Hepatocyte (in vitro differentiated cells): ENCODE measurements at regions not wholly inside any gene's neighbourhood (a gene's known extent, or its start where the extent isn't known, plus 50 kb on each side); places are given as distances from the start of the nearest gene placed in this dataset.

ENCODE experiments used
- DNase-seq: peaks from one replicate; pipeline ENCODE4 v3.0.0-alpha.2; 2016; ENCODE audit warnings: low spot score
- H2AFZ ChIP-seq: fragments of 200-600 bp; sonication (generic); 2 replicates; pipeline ENCODE4 v1.6.0; 2016; ENCODE audit warnings: antibody characterized with exemption, mild to moderate bottlenecking
- H3K27ac ChIP-seq: fragments of 200-600 bp; sonication (generic); 2 replicates; pipeline ENCODE4 v1.5.1; 2016; ENCODE audit warnings: mild to moderate bottlenecking
- H3K27me3 ChIP-seq: fragments of 200-600 bp; sonication (generic); 2 replicates; pipeline ENCODE4 v1.6.1; 2016
- H3K36me3 ChIP-seq: fragments of 200-600 bp; sonication (generic); replicated peaks from 2 replicates; pipeline ENCODE4 v1.5.1; 2016; ENCODE audit warnings: low read depth; ENCODE audit not compliant: insufficient read depth
- H3K4me1 ChIP-seq: fragments of 200-600 bp; sonication (generic); 2 replicates; pipeline ENCODE4 v1.5.1; 2016; ENCODE audit warnings: mild to moderate bottlenecking, moderate library complexity; ENCODE audit not compliant: insufficient read depth
- H3K4me2 ChIP-seq: fragments of 200-600 bp; sonication (generic); 2 replicates; pipeline ENCODE4 v1.6.0; 2016
- H3K4me3 ChIP-seq: fragments of 200-600 bp; sonication (generic); 2 replicates; pipeline ENCODE4 v1.5.1; 2016; ENCODE audit warnings: mild to moderate bottlenecking
- H3K79me2 ChIP-seq: fragments of 200-600 bp; sonication (generic); 2 replicates; pipeline ENCODE4 v1.6.0; 2017; ENCODE audit warnings: mild to moderate bottlenecking
- H3K9me2 ChIP-seq: fragments of 200-600 bp; sonication (generic); replicated peaks from 2 replicates; pipeline ENCODE4 v1.6.0; 2017; ENCODE audit warnings: mild to moderate bottlenecking; ENCODE audit not compliant: insufficient read depth
- H3K9me3 ChIP-seq: fragments of 200-600 bp; sonication (generic); 2 replicates; pipeline ENCODE4 v1.5.1; 2016; ENCODE audit warnings: low read depth, mild to moderate bottlenecking
- H4K20me1 ChIP-seq: fragments of 200-600 bp; sonication (generic); 2 replicates; pipeline ENCODE4 v1.6.0; 2016; ENCODE audit warnings: mild to moderate bottlenecking; ENCODE audit not compliant: insufficient read depth, poor library complexity, severe bottlenecking
- CTCF ChIP-seq: fragments of 200-600 bp; sonication (generic); IDR thresholded peaks from 2 replicates; pipeline ENCODE4 v1.5.1; 2016; ENCODE audit warnings: antibody characterized with exemption, mild to moderate bottlenecking; ENCODE audit not compliant: poor library complexity
- EZH2 ChIP-seq: fragments of 200-600 bp; sonication (generic); IDR thresholded peaks from 2 replicates; pipeline ENCODE4 v1.6.1; 2016; ENCODE audit warnings: antibody characterized with exemption, mild to moderate bottlenecking, borderline replicate concordance
- EZH2phosphoT487 ChIP-seq: fragments of 200-600 bp; sonication (generic); IDR thresholded peaks from one replicate; pipeline ENCODE4 v1.6.1; 2018; ENCODE audit warnings: antibody characterized with exemption, mild to moderate bottlenecking, low read depth, moderate library complexity; ENCODE audit not compliant: unreplicated experiment, severe bottlenecking
- WGBS: methylation state at CpG from one replicate; pipeline ENCODE4 v1.1.6; 2016; ENCODE audit warnings: low lambda C conversion rate; ENCODE audit errors: missing lambda C conversion rate; 5-methylcytosine and 5-hydroxymethylcytosine counted together

- Histone ChIP-seq H3K9me3 (no peaks in the 10 kb centered on the region), H4K20me1 (no peaks in the 10 kb centered on the region), H2AFZ (no peak overlapping the region), H3K4me1 (no peaks in the 10 kb centered on the region), H3K9me2 (no peaks in the 10 kb centered on the region), H3K27me3 (no peaks in the 10 kb centered on the region), H3K79me2 (no peaks in the 10 kb centered on the region), H3K4me3 (no peak overlapping the region), H3K4me2 (no peak overlapping the region), H3K27ac (no peak overlapping the region), H3K36me3 (no peaks in the 10 kb centered on the region)
- 72% methylated on average over 7 of the region's 7 CpGs for WGBS
- TF ChIP-seq EZH2phosphoT487 (no peak), EZH2 (no peak), CTCF (no peak)
- DNase-seq: no peak
These were observed 261.7 kb downstream of the SAMD5 start for GRCh38 chr6:147770221-147770620.

GRCh38 chr6:147772724-147773123, 264.2 kb downstream of the SAMD5 start:
- Histone ChIP-seq H4K20me1 (no peaks in the 10 kb centered on the region), H3K4me3 (no peak overlapping the region), H3K27me3 (no peaks in the 10 kb centered on the region), H2AFZ (no peak overlapping the region), H3K9me3 (no peaks in the 10 kb centered on the region), H3K36me3 (no peaks in the 10 kb centered on the region), H3K79me2 (no peaks in the 10 kb centered on the region), H3K4me2 (no peak overlapping the region), H3K4me1 (no peaks in the 10 kb centered on the region), H3K27ac (no peak overlapping the region), H3K9me2 (no peaks in the 10 kb centered on the region)
- no peak for DNase-seq
- TF ChIP-seq CTCF (no peak), EZH2 (no peak), EZH2phosphoT487 (no peak)
- 99% methylated on average over 4 of the region's 4 CpGs for WGBS

GRCh38 chr6:147774856-147775255, 266.4 kb downstream of the SAMD5 start:
- H4K20me1 ChIP-seq: no peaks in the 10 kb centered on the region
- no peaks in the 10 kb centered on the region for H3K4me1 ChIP-seq
- no peak overlapping the region for H2AFZ ChIP-seq
- 71% methylated on average over 3 of the region's 3 CpGs for whole genome bisulfite sequencing
- TF ChIP-seq EZH2: no peak
- TF ChIP-seq CTCF: no peak
- no peak for TF ChIP-seq EZH2phosphoT487
- H3K79me2 ChIP-seq: no peaks in the 10 kb centered on the region
- H3K9me3 ChIP-seq: no peaks in the 10 kb centered on the region
- H3K9me2 ChIP-seq: no peaks in the 10 kb centered on the region
- no peak overlapping the region for H3K4me2 ChIP-seq
- no peak overlapping the region for H3K4me3 ChIP-seq
- DNase-seq: no peak
- no peaks in the 10 kb centered on the region for H3K36me3 ChIP-seq
- no peaks in the 10 kb centered on the region for H3K27me3 ChIP-seq
- no peak overlapping the region for H3K27ac ChIP-seq
